Ascending aorta (tissue), 2 donors: ENCODE measurements at regions not wholly inside any gene's neighbourhood (a gene's known extent, or its start where the extent isn't known, plus 50 kb on each side); places are given as distances from the start of the nearest gene placed in this dataset.

Experiments
- DNase-seq, 2 donors: peaks; one replicate each; pipeline ENCODE4 v3.0.0-alpha.2; 2019; ENCODE audit warnings: low spot score in 2 of 2
- H3K27ac ChIP-seq, 2 donors: fragments of 200-600 bp; sonication (generic); one replicate each; pipeline ENCODE4 v1.5.1; 2016 to 2017; ENCODE audit warnings: mild to moderate bottlenecking in 1 of 2
- H3K27me3 ChIP-seq: fragments of 200-600 bp; sonication (generic); one replicate; pipeline ENCODE4 v1.5.1; 2017
- H3K36me3 ChIP-seq, 2 donors: fragments of 200-600 bp; sonication (generic); one replicate each; pipeline ENCODE4 v1.5.1; 2016
- H3K4me1 ChIP-seq, 2 donors: fragments of 200-600 bp; sonication (generic); one replicate each; pipeline ENCODE4 v1.5.1; 2016 to 2017; ENCODE audit warnings: mild to moderate bottlenecking in 1 of 2
- H3K4me3 ChIP-seq, 2 donors: fragments of 200-600 bp; sonication (generic); one replicate each; pipeline ENCODE4 v1.5.1; 2016 to 2017; ENCODE audit warnings: mild to moderate bottlenecking in 1 of 2
- H3K9me3 ChIP-seq, 2 donors: fragments of 200-600 bp; sonication (generic); one replicate each; pipeline ENCODE4 v1.5.1; 2016
- intact Hi-C: fragments of 100-400 bp; cut with DNase I; formaldehyde crosslinking; loops from one replicate; pipeline ENCODE4 v1.15.1; 2023
- TF ChIP-seq, protein P1 (sequence below), 3 experiments: fragments of 200-600 bp in 2 of 3; fragments of 450-650 bp in 1 of 3; sonication (generic) in 2 of 3; IDR thresholded peaks; one replicate each; pipeline ENCODE4 v1.5.1; 2016 to 2019; ENCODE audit warnings: antibody characterized with exemption in 3 of 3, mild to moderate bottlenecking in 1 of 3, moderate library complexity in 1 of 3

DNA sequence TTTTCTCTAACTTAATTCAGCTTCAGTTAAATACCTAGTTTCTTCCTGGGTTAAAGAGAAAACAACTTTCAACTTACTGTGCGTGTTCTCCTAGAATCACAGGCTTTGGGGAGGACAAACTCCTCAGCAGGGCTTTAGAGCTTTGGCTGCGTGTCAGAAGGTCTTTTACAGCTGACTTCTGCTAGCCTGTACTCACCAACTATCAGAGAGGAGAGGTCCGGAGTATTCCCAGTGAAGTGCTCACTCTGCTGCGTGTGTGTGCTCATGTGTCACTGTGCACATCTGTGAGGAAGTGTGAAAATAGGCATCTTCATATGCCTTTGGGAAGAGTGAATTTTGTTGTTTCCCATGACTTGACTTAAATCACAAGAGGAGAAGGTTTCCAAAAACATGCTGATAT is 423.2 kb upstream of the SGCD start:
- no peaks in the 10 kb centered on the region for H3K27me3 ChIP-seq
- H3K9me3 ChIP-seq = no peaks in the 10 kb centered on the region
- no peak for DNase-seq
- intact Hi-C loops = no loop called here
- TF ChIP-seq, protein P1, sequence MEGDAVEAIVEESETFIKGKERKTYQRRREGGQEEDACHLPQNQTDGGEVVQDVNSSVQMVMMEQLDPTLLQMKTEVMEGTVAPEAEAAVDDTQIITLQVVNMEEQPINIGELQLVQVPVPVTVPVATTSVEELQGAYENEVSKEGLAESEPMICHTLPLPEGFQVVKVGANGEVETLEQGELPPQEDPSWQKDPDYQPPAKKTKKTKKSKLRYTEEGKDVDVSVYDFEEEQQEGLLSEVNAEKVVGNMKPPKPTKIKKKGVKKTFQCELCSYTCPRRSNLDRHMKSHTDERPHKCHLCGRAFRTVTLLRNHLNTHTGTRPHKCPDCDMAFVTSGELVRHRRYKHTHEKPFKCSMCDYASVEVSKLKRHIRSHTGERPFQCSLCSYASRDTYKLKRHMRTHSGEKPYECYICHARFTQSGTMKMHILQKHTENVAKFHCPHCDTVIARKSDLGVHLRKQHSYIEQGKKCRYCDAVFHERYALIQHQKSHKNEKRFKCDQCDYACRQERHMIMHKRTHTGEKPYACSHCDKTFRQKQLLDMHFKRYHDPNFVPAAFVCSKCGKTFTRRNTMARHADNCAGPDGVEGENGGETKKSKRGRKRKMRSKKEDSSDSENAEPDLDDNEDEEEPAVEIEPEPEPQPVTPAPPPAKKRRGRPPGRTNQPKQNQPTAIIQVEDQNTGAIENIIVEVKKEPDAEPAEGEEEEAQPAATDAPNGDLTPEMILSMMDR (IDR thresholded peaks at IDR 0.05) = no peak
- no peaks in the 10 kb centered on the region for H3K36me3 ChIP-seq
- H3K27ac ChIP-seq = no peak overlapping the region
- no peak overlapping the region for H3K4me3 ChIP-seq
- no peaks in the 10 kb centered on the region for H3K4me1 ChIP-seq

DNA sequence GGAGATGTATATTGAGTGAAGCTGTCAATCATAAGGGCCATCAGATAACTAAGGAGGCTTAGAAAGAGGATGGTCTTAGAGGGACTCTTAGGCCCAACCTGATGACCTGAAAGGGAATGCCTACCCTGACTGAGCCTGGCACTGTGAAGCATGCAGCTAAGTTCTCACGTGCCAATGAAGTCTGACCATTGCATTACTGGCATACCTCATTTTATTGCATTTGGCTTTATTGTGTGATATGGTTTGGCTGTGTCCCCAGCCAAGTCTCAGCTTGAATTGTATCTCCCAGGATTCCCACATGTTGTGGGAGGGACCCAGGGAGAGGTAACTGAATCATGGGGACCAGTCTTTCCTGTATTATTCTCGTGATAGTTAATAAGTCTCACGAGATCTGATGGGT is 421.6 kb upstream of the SGCD start:
- Histone ChIP-seq H3K27ac (no peak overlapping the region), H3K27me3 (no peaks in the 10 kb centered on the region), H3K36me3 (no peaks in the 10 kb centered on the region), H3K4me3 (no peak overlapping the region), H3K4me1 (no peaks in the 10 kb centered on the region), H3K9me3 (no peaks in the 10 kb centered on the region)
- no peak for DNase-seq
- TF ChIP-seq, protein P1 (IDR thresholded peaks at IDR 0.05) = no peak
- intact Hi-C loops = no loop called here

DNA sequence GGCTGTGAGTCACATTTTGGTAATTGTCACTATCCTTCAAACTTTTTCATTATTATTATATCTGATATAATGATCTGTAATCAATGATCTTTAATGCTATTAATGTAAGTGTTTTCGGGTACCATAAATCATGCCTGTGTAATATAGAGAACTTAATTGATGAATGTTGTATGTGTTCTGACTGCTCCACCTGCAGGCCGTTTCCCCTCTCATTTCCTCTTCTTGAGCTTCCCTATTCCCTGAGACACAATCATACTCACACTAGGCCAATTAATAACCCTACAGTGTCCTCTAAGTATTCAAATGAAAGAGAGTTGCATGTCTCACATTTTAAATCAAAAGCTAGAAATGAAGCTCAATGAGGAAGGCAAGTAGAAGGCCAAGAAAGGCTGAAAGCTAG is 420.9 kb upstream of the SGCD start:
- Histone ChIP-seq H3K9me3 (no peaks in the 10 kb centered on the region), H3K36me3 (no peaks in the 10 kb centered on the region), H3K4me1 (no peaks in the 10 kb centered on the region), H3K27me3 (no peaks in the 10 kb centered on the region), H3K27ac (no peak overlapping the region), H3K4me3 (no peak overlapping the region)
- intact Hi-C loops = no loop called here
- no peak for DNase-seq
- TF ChIP-seq, protein P1 (IDR thresholded peaks at IDR 0.05) = no peak

DNA sequence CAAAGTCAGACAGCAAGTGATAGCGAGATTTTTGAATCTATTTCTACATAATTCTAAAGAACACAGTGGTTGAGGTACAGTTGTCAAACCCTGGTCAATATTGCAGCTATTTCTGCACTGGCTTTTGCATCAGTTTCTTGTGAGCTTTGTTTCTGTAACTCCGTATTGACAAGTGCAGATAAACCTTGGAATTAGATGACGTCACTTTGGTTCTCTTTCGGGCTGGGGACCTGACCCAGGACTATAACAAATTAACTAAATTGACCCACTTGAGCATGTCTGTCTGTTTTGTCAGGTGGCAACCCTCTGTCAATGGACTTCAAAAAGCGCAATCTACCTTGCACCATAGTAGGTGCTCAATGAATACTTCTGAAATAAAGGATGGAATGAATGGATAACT is 418.4 kb upstream of the SGCD start:
- intact Hi-C loops = no loop called here
- TF ChIP-seq, protein P1 (IDR thresholded peaks at IDR 0.05) = no peak
- Histone ChIP-seq H3K36me3 (no peaks in the 10 kb centered on the region), H3K4me3 (no peak overlapping the region), H3K9me3 (no peaks in the 10 kb centered on the region), H3K27me3 (no peaks in the 10 kb centered on the region), H3K27ac (no peak overlapping the region), H3K4me1 (no peaks in the 10 kb centered on the region)
- no peak for DNase-seq

DNA sequence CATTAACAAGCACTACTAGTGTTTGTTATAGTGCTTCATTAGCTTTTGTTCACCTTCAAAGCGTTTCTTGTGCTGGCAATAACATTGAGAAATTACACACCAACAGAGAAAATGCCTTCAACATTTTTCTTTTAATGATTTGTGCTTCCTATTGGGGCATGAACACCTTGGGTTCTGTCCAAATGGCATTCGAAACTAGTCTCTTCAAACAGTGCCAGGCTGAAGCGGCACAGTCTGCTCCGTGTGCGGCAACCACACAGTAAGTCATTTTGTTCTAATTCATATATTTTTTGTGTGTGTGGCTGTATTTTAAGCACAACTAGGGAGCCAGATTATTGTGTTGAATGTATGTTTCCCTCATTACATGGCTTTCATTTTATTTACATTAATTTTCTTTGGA is 414.7 kb upstream of the SGCD start:
- TF ChIP-seq, protein P1 (IDR thresholded peaks at IDR 0.05) = no peak
- H3K4me3 ChIP-seq = no peak overlapping the region
- H3K9me3 ChIP-seq = no peaks in the 10 kb centered on the region
- intact Hi-C loops = no loop called here
- H3K27ac ChIP-seq = no peak overlapping the region
- no peaks in the 10 kb centered on the region for H3K36me3 ChIP-seq
- no peak for DNase-seq
- no peaks in the 10 kb centered on the region for H3K4me1 ChIP-seq
- no peaks in the 10 kb centered on the region for H3K27me3 ChIP-seq

DNA sequence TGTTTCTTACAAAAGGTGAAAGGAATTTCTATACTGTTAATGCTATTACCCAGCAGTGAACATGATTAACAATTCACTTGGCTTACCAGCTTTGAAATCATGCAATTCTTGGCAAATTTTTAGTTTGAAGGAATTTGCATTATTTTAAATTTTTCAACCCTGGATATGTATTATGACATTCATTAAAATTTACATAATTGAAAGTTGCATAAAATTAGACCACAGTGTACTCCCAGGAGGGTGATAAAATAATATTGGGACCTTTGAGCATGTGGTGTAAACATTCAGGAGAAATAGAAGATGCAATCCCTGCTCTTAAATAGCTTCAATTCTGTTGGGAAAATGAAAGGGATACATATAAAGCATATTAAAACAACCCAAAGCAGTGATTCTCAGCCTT is 412.2 kb upstream of the SGCD start:
- no peak for DNase-seq
- intact Hi-C loops = no loop called here
- H3K9me3 ChIP-seq = no peaks in the 10 kb centered on the region
- no peak overlapping the region for H3K27ac ChIP-seq
- no peaks in the 10 kb centered on the region for H3K4me1 ChIP-seq
- H3K36me3 ChIP-seq = no peaks in the 10 kb centered on the region
- no peak overlapping the region for H3K4me3 ChIP-seq
- no peaks in the 10 kb centered on the region for H3K27me3 ChIP-seq
- TF ChIP-seq, protein P1 (IDR thresholded peaks at IDR 0.05) = no peak
